Right lobe of liver (tissue), 6 donors: ENCODE measurements at regions not wholly inside any gene's neighbourhood (a gene's known extent, or its start where the extent isn't known, plus 50 kb on each side); places are given as distances from the start of the nearest gene placed in this dataset.

Experiments used
- ATAC-seq, 4 donors: fragments of 200-7000 bp; cut with Tn5 transposase; one replicate each; pipeline ENCODE4 v1.9.1; 2020; ENCODE audit warnings: mild to moderate bottlenecking in 4 of 4, moderate library complexity in 4 of 4
- DNase-seq, 3 donors: peaks; one replicate each; pipeline ENCODE4 v3.0.0-alpha.2; 2020
- H3K27ac ChIP-seq, 3 donors: fragments of 200-600 bp; one replicate each; pipeline ENCODE4 v1.8.0; 2022
- H3K27me3 ChIP-seq, 2 donors: fragments of 200-600 bp; one replicate each; pipeline ENCODE4 v1.8.0; 2022
- H3K36me3 ChIP-seq, 4 donors: fragments of 200-600 bp; sonication (generic) in 1 of 4; one replicate each; pipeline versions ENCODE4 v1.5.1 to v1.8.0; 2017 to 2022; ENCODE audit warnings: control low read depth in 1 of 4
- H3K4me1 ChIP-seq, 4 donors: fragments of 200-600 bp; sonication (generic) in 1 of 4; one replicate each; pipeline versions ENCODE4 v1.5.1 to v1.8.0; 2017 to 2022; ENCODE audit warnings: control low read depth in 1 of 4
- H3K4me3 ChIP-seq, 3 donors: fragments of 200-600 bp; one replicate each; pipeline ENCODE4 v1.8.0; 2022
- H3K9me3 ChIP-seq, 4 donors: fragments of 200-600 bp; sonication (generic) in 1 of 4; one replicate each; pipeline versions ENCODE4 v1.5.1 to v1.8.0; 2017 to 2022; ENCODE audit warnings: control low read depth in 1 of 4
- CTCF ChIP-seq, 4 donors: fragments of 200-600 bp in 3 of 4; fragments of 450-650 bp in 1 of 4; IDR thresholded peaks; one replicate each; pipeline versions ENCODE4 v1.5.1 to v1.8.0; 2016 to 2022; ENCODE audit warnings: antibody characterized with exemption in 4 of 4, mild to moderate bottlenecking in 2 of 4
- POLR2A ChIP-seq: fragments of 450-650 bp; IDR thresholded peaks from one replicate; pipeline ENCODE4 v1.6.1; 2017; ENCODE audit warnings: antibody characterized with exemption, mild to moderate bottlenecking
- WGBS: methylation state at CpG from one replicate; pipeline ENCODE4 v1.1.6; 2018; ENCODE audit warnings: low coverage, low lambda C conversion rate; ENCODE audit not compliant: insufficient coverage; ENCODE audit errors: missing lambda C conversion rate; 5-methylcytosine and 5-hydroxymethylcytosine counted together
- intact Hi-C, 2 donors: fragments of 100-400 bp; cut with DNase I; formaldehyde crosslinking; loops; one replicate each; pipeline versions ENCODE4 v1.11.2 to v1.14.1; 2022
- donor health status: DM: no; HTN: yes; CAD: no.
- donor health status: DM: no; HTN: no; CAD: no.
- donor health status: DM: no; HTN: no; CAD: no.
- donor health status: DM: no; HTN: yes; CAD: no.
- donor health status: DM: no; HTN: yes; CAD: no.

GRCh38 chr13:110057052-110057451 is 249.9 kb downstream of the COL4A1 start:
- Histone ChIP-seq H3K27me3 (no peaks in the 10 kb centered on the region), H3K27ac (no peak overlapping the region), H3K9me3 (no peaks in the 10 kb centered on the region), H3K4me1 (peaks cover 0 to 12% (median 7%) of the 10 kb centered on the region in 4 donors), H3K4me3 (no peak overlapping the region), H3K36me3 (no peaks in the 10 kb centered on the region)
- TF ChIP-seq POLR2A = no peak
- no peak for TF ChIP-seq CTCF (IDR thresholded peaks at IDR 0.05)
- DNase-seq (no peak), ATAC-seq (no peak)
- intact Hi-C loops = no loop called here
- WGBS = 84% methylated on average over 7 of the region's 9 CpGs

- Histone ChIP-seq H3K36me3 (no peaks in the 10 kb centered on the region), H3K27me3 (no peaks in the 10 kb centered on the region), H3K4me3 (no peak overlapping the region), H3K27ac (no peak overlapping the region), H3K4me1 (peaks cover 0 to 8% (median 3%) of the 10 kb centered on the region in 4 donors), H3K9me3 (no peaks in the 10 kb centered on the region)
- intact Hi-C loops = no loop called here
- WGBS = 83% methylated on average over 3 of the region's 5 CpGs
- DNase-seq = no peak
- ATAC-seq = no peak
- TF ChIP-seq POLR2A (no peak), CTCF (IDR thresholded peaks at IDR 0.05) (no peak)
Observed at GRCh38 chr13:110056640-110057039, 250.3 kb downstream of the COL4A1 start.

- Histone ChIP-seq H3K4me3 (no peak overlapping the region), H3K27me3 (no peaks in the 10 kb centered on the region), H3K9me3 (no peaks in the 10 kb centered on the region), H3K27ac (no peak overlapping the region), H3K4me1 (no peaks in the 10 kb centered on the region), H3K36me3 (no peaks in the 10 kb centered on the region)
- intact Hi-C loops = no loop called here
- no peak for ATAC-seq
- no peak for DNase-seq
- 69% methylated on average over 3 of the region's 3 CpGs for WGBS
- no peak for TF ChIP-seq CTCF (IDR thresholded peaks at IDR 0.05)
- no peak for TF ChIP-seq POLR2A
Observed at GRCh38 chr13:110055089-110055488, 251.9 kb downstream of the COL4A1 start.

- ATAC-seq (no peak), DNase-seq (no peak)
- Histone ChIP-seq H3K4me3 (no peak overlapping the region), H3K4me1 (no peaks in the 10 kb centered on the region), H3K9me3 (no peaks in the 10 kb centered on the region), H3K27ac (no peak overlapping the region), H3K36me3 (no peaks in the 10 kb centered on the region), H3K27me3 (no peaks in the 10 kb centered on the region)
- 53% methylated on average over 1 of the region's 13 CpGs for WGBS
- intact Hi-C loops = no loop called here
- TF ChIP-seq POLR2A = no peak
- TF ChIP-seq CTCF (IDR thresholded peaks at IDR 0.05) = no peak
Observed at GRCh38 chr13:110054041-110054440, 252.9 kb downstream of the COL4A1 start.

- Histone ChIP-seq H3K9me3 (no peaks in the 10 kb centered on the region), H3K4me3 (no peak overlapping the region), H3K4me1 (peaks cover 0 to 39% (median 11%) of the 10 kb centered on the region in 4 donors), H3K36me3 (no peaks in the 10 kb centered on the region), H3K27ac (peak overlapping the region in 2 of 3 donors; percentile 61 to 80), H3K27me3 (no peaks in the 10 kb centered on the region)
- 6% methylated on average over 7 of the region's 7 CpGs for WGBS
- peak; percentile 84 for TF ChIP-seq POLR2A
- TF ChIP-seq CTCF (IDR thresholded peaks at IDR 0.05) = no peak
- ATAC-seq (peak; percentile 92 to 97 (median 96)), DNase-seq (peak; percentile 78 to 88 (median 81))
- intact Hi-C loops = no loop called here
Observed at GRCh38 chr13:110047496-110047895, 259.5 kb downstream of the COL4A1 start.
